Adrenal gland (tissue), 5 donors: ENCODE measurements at regions not wholly inside any gene's neighbourhood (a gene's known extent, or its start where the extent isn't known, plus 50 kb on each side); places are given as distances from the start of the nearest gene placed in this dataset.

Source experiments
- CTCF ChIP-seq, 6 experiments: fragments of 450-650 bp in 4 of 6; fragments of 200-600 bp in 2 of 6; sonication (generic) in 1 of 6; IDR thresholded peaks; 1 replicate in 5 of 6; 2 replicates in 1 of 6; pipeline versions ENCODE4 v1.5.1 to v1.8.0; 2016 to 2021; ENCODE audit warnings: antibody characterized with exemption in 6 of 6, mild to moderate bottlenecking in 2 of 6, moderate library complexity in 1 of 6
- POLR2A ChIP-seq, 2 donors: fragments of 450-650 bp; IDR thresholded peaks; one replicate each; pipeline ENCODE4 v1.6.1; 2017; ENCODE audit warnings: antibody characterized with exemption in 2 of 2, mild to moderate bottlenecking in 2 of 2, moderate library complexity in 1 of 2
- donor health status: DM: no; HTN: no; CAD: no.

- TF ChIP-seq CTCF (IDR thresholded peaks at IDR 0.05), result no peak
- TF ChIP-seq POLR2A (IDR thresholded peaks at IDR 0.05), result no peak
Observed at GRCh38 chr7:17460665-17461064, 162.2 kb downstream of the AHR start.
